H1 (cell line): ENCODE measurements at regions not wholly inside any gene's neighbourhood (a gene's known extent, or its start where the extent isn't known, plus 50 kb on each side); places are given as distances from the start of the nearest gene placed in this dataset.

Source experiments
- CTCF ChIA-PET: fragments of 300-600 bp; sonication (Branson Sonifier 250); formaldehyde crosslinking; loops from one replicate; lab custom pipeline; 2021; ENCODE audit not compliant: partially characterized antibody; lab: Charles Lee
- POLR2A ChIA-PET: fragments of 300-600 bp; sonication (Branson Sonifier 250); formaldehyde crosslinking; loops from one replicate; lab custom pipeline; 2021; ENCODE audit warnings: inconsistent platforms; ENCODE audit not compliant: partially characterized antibody; lab: Charles Lee
- DNase-seq, 2 experiments: peaks; one replicate each; pipeline versions ENCODE4 v3.0.0 to v3.0.0-alpha.2; 2010 to 2022; ENCODE audit warnings: low spot score in 2 of 2, low read depth in 1 of 2, mixed read lengths in 1 of 2
- FAIRE-seq: peaks from 2 replicates; lab custom pipeline; 2011; peaks lifted over from hg19 to GRCh38; lab: Jason Lieb, UNC
- H2AFZ ChIP-seq: 2 replicates; pipeline ENCODE4 v1.8.1; 2012; ENCODE audit warnings: low read length, inconsistent platforms
- H2AK5ac ChIP-seq: 2 replicates; pipeline ENCODE4 v1.6.1; 2013; ENCODE audit warnings: low read depth, low read length
- H2BK120ac ChIP-seq: replicated peaks from 2 replicates; pipeline ENCODE3; 2013; ENCODE audit warnings: low read depth, low read length, inconsistent platforms
- H2BK12ac ChIP-seq: 2 replicates; pipeline ENCODE4 v1.6.1; 2013; ENCODE audit warnings: low read depth, low read length
- H2BK15ac ChIP-seq: 2 replicates; pipeline ENCODE4 v1.6.1; 2013; ENCODE audit warnings: low read length
- H2BK20ac ChIP-seq: 2 replicates; pipeline ENCODE4 v1.6.1; 2013; ENCODE audit warnings: low read length
- H2BK5ac ChIP-seq: 2 replicates; pipeline ENCODE4 v1.6.1; 2013; ENCODE audit warnings: low read depth, low read length
- H3K14ac ChIP-seq: 2 replicates; pipeline ENCODE4 v1.6.1; 2013; ENCODE audit warnings: inconsistent platforms; ENCODE audit not compliant: insufficient read length
- H3K18ac ChIP-seq: 2 replicates; pipeline ENCODE4 v1.6.1; 2013; ENCODE audit warnings: low read length; ENCODE audit errors: extremely low read depth
- H3K23ac ChIP-seq: 2 replicates; pipeline ENCODE4 v1.6.1; 2013; ENCODE audit warnings: inconsistent platforms; ENCODE audit not compliant: insufficient read length
- H3K23me2 ChIP-seq: 2 replicates; pipeline ENCODE4 v1.6.1; 2013; ENCODE audit warnings: low read depth, low read length
- H3K27ac ChIP-seq: 2 replicates; pipeline ENCODE4 v1.6.1; 2011; ENCODE audit warnings: low read depth, low read length, inconsistent platforms
- H3K27me3 ChIP-seq, 4 experiments: replicated peaks in 1 of 4; 1 replicate in 1 of 4; 2 replicates in 3 of 4; pipeline versions ENCODE4 v1.6.1 to v1.8.1; 2011 to 2013; ENCODE audit warnings: low read length in 3 of 4, mild to moderate bottlenecking in 3 of 4, inconsistent platforms in 2 of 4, mixed read lengths in 2 of 4, moderate library complexity in 1 of 4; ENCODE audit not compliant: control insufficient read depth in 3 of 4, insufficient read depth in 3 of 4; ENCODE audit errors: extremely low read depth in 1 of 4
- H3K36me3 ChIP-seq, 4 experiments: 2 replicates each; pipeline versions ENCODE4 v1.6.1 to v1.8.1; 2011 to 2013; ENCODE audit warnings: mild to moderate bottlenecking in 4 of 4, low read length in 3 of 4, moderate library complexity in 2 of 4, control low read depth in 1 of 4, inconsistent platforms in 1 of 4; ENCODE audit not compliant: insufficient read depth in 4 of 4, control insufficient read depth in 2 of 4
- H3K4ac ChIP-seq: replicated peaks from 2 replicates; pipeline ENCODE3; 2013; ENCODE audit warnings: low read length, low read depth, mixed read lengths, inconsistent platforms; ENCODE audit not compliant: insufficient read length
- H3K4me1 ChIP-seq, 4 experiments: replicated peaks in 1 of 4; 1 replicate in 1 of 4; 2 replicates in 3 of 4; pipeline versions ENCODE4 v1.6.1 to v1.8.1; 2011 to 2013; ENCODE audit warnings: low read length in 3 of 4, inconsistent platforms in 2 of 4, mixed read lengths in 1 of 4; ENCODE audit not compliant: insufficient read depth in 4 of 4, control insufficient read depth in 3 of 4
- H3K4me2 ChIP-seq, 2 experiments: 2 replicates each; pipeline versions ENCODE4 v1.6.1 to v1.8.1; 2011 to 2013; ENCODE audit warnings: low read depth in 2 of 2, low read length in 2 of 2, control low read depth in 1 of 2, inconsistent platforms in 1 of 2, mild to moderate bottlenecking in 1 of 2; ENCODE audit not compliant: insufficient read depth in 1 of 2
- H3K4me3 ChIP-seq, 4 experiments: fragments of 200-600, 300-600 bp in 1 of 4; sonication (generic), shearing (Covaris generic), sonication (Bioruptor Twin) in 1 of 4; 2 replicates each; pipeline versions ENCODE4 v1.5.1 to v1.8.1; 2011 to 2016; ENCODE audit warnings: low read length in 4 of 4, low read depth in 3 of 4, control low read depth in 2 of 4, inconsistent platforms in 2 of 4, mild to moderate bottlenecking in 2 of 4, mixed read lengths in 1 of 4, moderate library complexity in 1 of 4; ENCODE audit not compliant: insufficient read depth in 2 of 4; ENCODE audit errors: extremely low read depth in 1 of 4
- H3K56ac ChIP-seq: replicated peaks from 2 replicates; pipeline ENCODE3; 2013; ENCODE audit warnings: low read depth, mild to moderate bottlenecking, mixed read lengths, low read length, inconsistent platforms; ENCODE audit not compliant: insufficient read length
- H3K79me1 ChIP-seq: 2 replicates; pipeline ENCODE4 v1.6.1; 2013; ENCODE audit warnings: low read depth, low read length, control low read depth
- H3K79me2 ChIP-seq, 2 experiments: 2 replicates each; pipeline versions ENCODE4 v1.6.1 to v1.8.1; 2012 to 2013; ENCODE audit warnings: low read length in 2 of 2, mild to moderate bottlenecking in 2 of 2, inconsistent platforms in 1 of 2; ENCODE audit not compliant: insufficient read depth in 2 of 2, control insufficient read depth in 1 of 2
- H3K9ac ChIP-seq, 4 experiments: replicated peaks in 1 of 4; 1 replicate in 1 of 4; 2 replicates in 3 of 4; pipeline versions ENCODE4 v1.6.1 to v1.8.1; 2011 to 2013; ENCODE audit warnings: low read depth in 3 of 4, low read length in 3 of 4, control low read depth in 2 of 4, mild to moderate bottlenecking in 2 of 4, moderate library complexity in 2 of 4, inconsistent platforms in 1 of 4; ENCODE audit errors: extremely low read depth in 1 of 4
- H3K9me3 ChIP-seq, 2 experiments: 2 replicates each; pipeline versions ENCODE4 v1.6.1 to v1.8.1; 2012 to 2013; ENCODE audit warnings: mild to moderate bottlenecking in 2 of 2, moderate library complexity in 2 of 2, control low read depth in 1 of 2, inconsistent platforms in 1 of 2, low read depth in 1 of 2, low read length in 1 of 2, mixed read lengths in 1 of 2; ENCODE audit not compliant: insufficient read depth in 2 of 2
- H4K20me1 ChIP-seq, 2 experiments: replicated peaks in 1 of 2; 2 replicates each; pipeline versions ENCODE3 to v1.8.1; 2011 to 2013; ENCODE audit warnings: inconsistent platforms in 2 of 2, low read length in 2 of 2, mild to moderate bottlenecking in 1 of 2; ENCODE audit not compliant: insufficient read depth in 2 of 2, control insufficient read depth in 1 of 2
- H4K5ac ChIP-seq: 2 replicates; pipeline ENCODE4 v1.6.1; 2013; ENCODE audit warnings: low read length, low read depth, mixed read lengths, inconsistent platforms; ENCODE audit not compliant: insufficient read length
- H4K8ac ChIP-seq: 2 replicates; pipeline ENCODE4 v1.8.0; 2013; ENCODE audit warnings: mild to moderate bottlenecking, moderate library complexity, low read length, inconsistent platforms; ENCODE audit not compliant: insufficient read depth; ENCODE audit errors: extremely low read depth
- H4K91ac ChIP-seq: replicated peaks from 2 replicates; pipeline ENCODE3; 2013; ENCODE audit warnings: low read length, mixed read lengths, inconsistent platforms; ENCODE audit not compliant: insufficient read length
- CHD2 ChIP-seq: IDR thresholded peaks from 2 replicates; pipeline ENCODE4 v1.6.1; 2012; ENCODE audit warnings: low read length, improper control_type of control experiment
- E2F6 ChIP-seq: IDR thresholded peaks from 2 replicates; pipeline ENCODE4 v1.6.1; 2012; ENCODE audit warnings: inconsistent platforms
- EP300 ChIP-seq, 2 experiments: IDR thresholded peaks; 1 replicate in 1 of 2; 2 replicates in 1 of 2; pipeline ENCODE4 v1.6.1; 2011 to 2012; ENCODE audit warnings: low read depth in 2 of 2, low read length in 2 of 2, mild to moderate bottlenecking in 2 of 2, borderline replicate concordance in 1 of 2, inconsistent platforms in 1 of 2, moderate library complexity in 1 of 2
- GABPA ChIP-seq: IDR thresholded peaks from 2 replicates; pipeline ENCODE4 v1.6.1; 2011; ENCODE audit warnings: mild to moderate bottlenecking, low read length, moderate library complexity, borderline replicate concordance; ENCODE audit not compliant: insufficient read depth
- JUND ChIP-seq: IDR thresholded peaks from 2 replicates; pipeline ENCODE4 v1.6.1; 2011; ENCODE audit warnings: mild to moderate bottlenecking, improper control_type of control experiment, low read length
- KDM1A ChIP-seq: fragments of 200-600, 300-600 bp; sonication (generic); IDR thresholded peaks from 2 replicates; pipeline ENCODE4 v1.7.1; 2016; ENCODE audit warnings: mild to moderate bottlenecking, low read length, borderline replicate concordance
- RBBP5 ChIP-seq: IDR thresholded peaks from 2 replicates; pipeline ENCODE4 v1.7.1; 2012; ENCODE audit warnings: low read depth, mild to moderate bottlenecking, inconsistent platforms, low read length, moderate library complexity, borderline replicate concordance
- RFX5 ChIP-seq: IDR thresholded peaks from 2 replicates; pipeline ENCODE4 v1.6.1; 2011; ENCODE audit warnings: low read depth, low read length, improper control_type of control experiment, borderline replicate concordance
- RXRA ChIP-seq: IDR thresholded peaks from 2 replicates; pipeline ENCODE4 v1.6.1; 2011; ENCODE audit warnings: low read depth, mild to moderate bottlenecking, low read length, moderate library complexity; ENCODE audit not compliant: insufficient read depth
- SIRT6 ChIP-seq: IDR thresholded peaks from one replicate; pipeline ENCODE4 v1.7.1; 2012; ENCODE audit warnings: low read length, inconsistent platforms
- TAF7 ChIP-seq: optimal IDR thresholded peaks from 2 replicates; pipeline ENCODE3; 2011; ENCODE audit warnings: low read depth, mild to moderate bottlenecking, inconsistent platforms, low read length, moderate library complexity, borderline replicate concordance
- WGBS, 2 experiments: shearing (Covaris generic) in 1 of 2; methylation state at CpG; one replicate each; pipeline versions ENCODE4 v1.1.6 to v1.1.7; 2013 to 2015; ENCODE audit warnings: low lambda C conversion rate in 2 of 2, mixed read lengths in 2 of 2, inconsistent platforms in 1 of 2, low coverage in 1 of 2, missing lambda C conversion rate in 1 of 2; ENCODE audit not compliant: insufficient replicate concordance in 2 of 2, insufficient coverage in 1 of 2, insufficient read length in 1 of 2; ENCODE audit errors: extremely low coverage in 1 of 2, missing lambda C conversion rate in 1 of 2; 5-methylcytosine and 5-hydroxymethylcytosine counted together

GRCh38 chr9:126561582-126561981 lies 52.1 kb upstream of the LMX1B start:
- Histone ChIP-seq H3K27me3 (peaks cover 0 to 3% (median 0%) of the 10 kb centered on the region in 4 experiments; a peak in 2 of 7 replicates), H2AFZ (no peak overlapping the region), H2BK120ac (no peak overlapping the region), H4K91ac (no peak overlapping the region), H3K14ac (no peak overlapping the region), H3K36me3 (no peaks in the 10 kb centered on the region), H3K9ac (no peak overlapping the region), H3K9me3 (no peaks in the 10 kb centered on the region), H4K20me1 (peaks cover 0 to 2% of the 10 kb centered on the region in 2 experiments), H2BK12ac (no peak overlapping the region), H3K23me2 (no peaks in the 10 kb centered on the region), H3K4me1 (peaks cover 0 to 2% (median 0%) of the 10 kb centered on the region in 4 experiments; a peak in 3 of 7 replicates), H3K23ac (no peak overlapping the region), H2BK5ac (no peak overlapping the region), H2BK20ac (no peak overlapping the region), H3K27ac (no peak overlapping the region), H3K79me1 (no peaks in the 10 kb centered on the region; the same call in 1 of the 2 replicates), H4K5ac (no peak overlapping the region), H3K4ac (no peak overlapping the region), H2AK5ac (no peak overlapping the region), H3K18ac (no peak overlapping the region), H3K56ac (no peak overlapping the region), H2BK15ac (no peak overlapping the region), H3K79me2 (no peaks in the 10 kb centered on the region)
- DNase-seq (no peak), FAIRE-seq (no peak)
- ChIA-PET CTCF (interaction anchor here (1.0 to 6.6 kb wide), 8 partner anchors 14 to 218 kb away, joined by 3 to 85 read pairs (median 7); no protein-coding TSS in a partner anchor), POLR2A (no interaction called here)
- 84% methylated on average over 9 of the region's 9 CpGs; no CpG with 5 or more reads in 1 of the 2 experiments for WGBS, 2 experiments
- TF ChIP-seq GABPA (no peak), EP300 (IDR thresholded peaks at IDR 0.05; ENCODE audit: borderline replicate concordance in 1 of 2, low read depth in 2 of 2, low read length in 2 of 2) (no peak), JUND (no peak), KDM1A (no peak), SIRT6 (no peak), E2F6 (no peak), RBBP5 (no peak), RFX5 (no peak), CHD2 (no peak), RXRA (no peak), TAF7 (no peak)
- TF ChIP-seq, all 59 proteins: peak for 0
- Histone ChIP-seq H4K8ac (no peak overlapping the region), H3K4me2 (no peak overlapping the region), H3K4me3 (no peak overlapping the region)
